DOHH2 (cell line): ENCODE measurements at regions not wholly inside any gene's neighbourhood (a gene's known extent, or its start where the extent isn't known, plus 50 kb on each side); places are given as distances from the start of the nearest gene placed in this dataset.

Experiments used
- EZH2phosphoT487 ChIP-seq: fragments of 200-600 bp; sonication (generic); IDR thresholded peaks from 2 replicates; pipeline ENCODE4 v1.6.1; 2017; ENCODE audit warnings: borderline replicate concordance, mild to moderate bottlenecking, antibody characterized with exemption, low read length, moderate library complexity, mixed read lengths
- TF ChIP-seq, protein P1 (sequence below): fragments of 200-600 bp; sonication (generic); IDR thresholded peaks from one replicate; pipeline ENCODE4 v1.5.1; 2014; ENCODE audit warnings: antibody characterized with exemption, mild to moderate bottlenecking, low read depth, low read length; ENCODE audit not compliant: poor library complexity, severe bottlenecking

DNA sequence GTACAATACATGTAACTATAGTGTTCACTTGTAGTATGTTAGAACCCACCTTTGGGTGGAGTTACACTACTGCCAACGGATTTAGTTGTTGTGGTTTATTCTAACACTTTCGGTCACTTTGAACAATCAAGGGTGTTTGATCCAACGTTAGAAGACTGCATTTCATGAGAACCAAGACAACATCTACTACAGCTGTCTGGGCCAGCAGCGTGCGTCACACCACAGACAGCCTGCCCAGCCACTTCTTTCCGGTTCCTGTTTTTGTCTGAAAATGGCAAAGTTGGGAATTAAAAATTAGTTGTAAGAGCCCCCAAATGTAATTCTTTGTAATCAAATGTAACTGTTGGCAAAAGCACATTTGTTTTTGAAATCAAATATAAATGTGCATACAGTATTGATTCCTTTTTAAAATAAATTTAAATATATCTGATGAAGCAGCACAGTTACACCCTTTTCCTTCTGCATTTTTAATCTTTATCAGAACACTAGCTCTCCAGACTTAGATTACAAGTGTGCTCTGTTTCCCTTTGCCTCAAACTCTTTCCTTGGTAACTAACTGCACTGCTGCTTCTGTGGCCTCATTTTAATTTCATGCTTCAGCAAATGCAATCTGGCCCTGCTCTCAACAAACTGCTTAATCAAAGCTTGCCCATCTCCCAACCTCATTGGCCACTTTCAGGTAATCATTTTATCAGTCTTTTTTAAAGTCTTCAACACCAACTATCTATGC lies 86.6 kb upstream of the DPH5 start:
- TF ChIP-seq, protein P1, sequence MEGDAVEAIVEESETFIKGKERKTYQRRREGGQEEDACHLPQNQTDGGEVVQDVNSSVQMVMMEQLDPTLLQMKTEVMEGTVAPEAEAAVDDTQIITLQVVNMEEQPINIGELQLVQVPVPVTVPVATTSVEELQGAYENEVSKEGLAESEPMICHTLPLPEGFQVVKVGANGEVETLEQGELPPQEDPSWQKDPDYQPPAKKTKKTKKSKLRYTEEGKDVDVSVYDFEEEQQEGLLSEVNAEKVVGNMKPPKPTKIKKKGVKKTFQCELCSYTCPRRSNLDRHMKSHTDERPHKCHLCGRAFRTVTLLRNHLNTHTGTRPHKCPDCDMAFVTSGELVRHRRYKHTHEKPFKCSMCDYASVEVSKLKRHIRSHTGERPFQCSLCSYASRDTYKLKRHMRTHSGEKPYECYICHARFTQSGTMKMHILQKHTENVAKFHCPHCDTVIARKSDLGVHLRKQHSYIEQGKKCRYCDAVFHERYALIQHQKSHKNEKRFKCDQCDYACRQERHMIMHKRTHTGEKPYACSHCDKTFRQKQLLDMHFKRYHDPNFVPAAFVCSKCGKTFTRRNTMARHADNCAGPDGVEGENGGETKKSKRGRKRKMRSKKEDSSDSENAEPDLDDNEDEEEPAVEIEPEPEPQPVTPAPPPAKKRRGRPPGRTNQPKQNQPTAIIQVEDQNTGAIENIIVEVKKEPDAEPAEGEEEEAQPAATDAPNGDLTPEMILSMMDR: no peak
- no peak for TF ChIP-seq EZH2phosphoT487
